ENCODE measurements at regions not wholly inside any gene's neighbourhood (a gene's known extent, or its start where the extent isn't known, plus 50 kb on each side); places are given as distances from the start of the nearest gene placed in this dataset.

DNA sequence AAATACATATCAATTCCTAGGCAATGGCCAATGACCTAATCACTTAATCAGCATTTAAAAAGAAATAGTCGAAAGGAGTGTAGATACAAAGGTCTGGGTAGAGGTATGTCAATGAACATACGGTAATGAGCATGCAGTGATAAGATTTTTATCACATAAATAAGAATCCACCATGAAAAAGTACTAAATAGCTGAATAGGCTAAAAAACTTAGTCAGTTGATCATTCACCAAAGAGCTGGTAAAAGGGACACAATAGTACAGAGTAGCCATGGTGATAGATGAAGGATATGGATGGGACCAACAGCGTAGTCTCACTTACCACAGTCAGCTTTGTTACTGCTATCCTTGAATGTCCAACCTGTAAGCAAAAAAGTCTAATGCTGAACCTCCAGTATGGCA lies 1018.6 kb upstream of the EYS start:
- intact Hi-C loops (cut with DNase I, micrococcal nuclease): no loop called here
- ChIA-PET CTCF (no interaction called here), POLR2A (no interaction called here)
- Histone ChIP-seq H3K36me3 (ENCODE audit: insufficient read depth, low read length) (no peaks in the 10 kb centered on the region), H3K27me3 (ENCODE audit: control insufficient read depth in 1 of 2, insufficient read depth in 2 of 2, low read length in 2 of 2) (no peaks in the 10 kb centered on the region), H3K4me1 (ENCODE audit: insufficient read depth, low read length) (no peaks in the 10 kb centered on the region), H3K27ac (ENCODE audit: low read depth in 1 of 2, low read length in 2 of 2) (no peak overlapping the region), H3K4me3 (ENCODE audit: low read length) (no peak overlapping the region), H3K9me3 (ENCODE audit: control insufficient read depth in 1 of 2, insufficient read depth in 1 of 2, low read length in 2 of 2) (peaks cover 0 to 8% of the 10 kb centered on the region in 2 experiments)
- Mint-ChIP-seq H3K27ac (no peak overlapping the region), H3K36me3 (ENCODE audit: low read depth) (no peaks in the 10 kb centered on the region), H3K27me3 (no peaks in the 10 kb centered on the region), H3K4me3 (no peak overlapping the region), H3K4me1 (ENCODE audit: low read depth) (no peaks in the 10 kb centered on the region), H3K9me3 (peaks cover 6% of the 10 kb centered on the region)
- DNase-seq: no peak
- no peak for ATAC-seq (ENCODE audit: poor library complexity)
- TF ChIP-seq CTCF (IDR thresholded peaks at IDR 0.05): no peak

GRCh38 chr6:66717801-66718200 lies 1010.8 kb upstream of the EYS start:
- H3K27me3 ChIP-seq (ENCODE audit: control insufficient read depth in 1 of 2, insufficient read depth in 2 of 2, low read length in 2 of 2): no peaks in the 10 kb centered on the region
- no peak overlapping the region for H3K4me3 Mint-ChIP-seq
- CTCF ChIA-PET: no interaction called here

DNA sequence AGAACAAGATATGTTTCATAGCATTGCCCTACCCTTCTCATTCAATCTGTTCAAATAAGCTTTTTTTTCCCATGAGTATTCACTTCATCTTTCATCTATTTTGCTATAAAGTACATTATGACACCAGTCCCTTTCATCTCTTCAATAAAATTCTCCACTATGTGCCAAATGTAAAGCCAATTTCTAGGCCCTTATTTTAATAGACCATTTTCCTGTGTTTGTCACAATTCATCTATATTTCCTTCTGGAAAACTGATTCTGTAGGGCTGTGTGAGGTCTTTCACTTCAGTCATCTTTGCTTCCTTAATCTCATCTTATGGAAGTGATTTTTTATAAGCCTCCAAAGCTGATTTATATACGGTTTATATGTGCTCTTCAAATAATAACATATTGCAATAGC lies 992.4 kb upstream of the EYS start:
- Histone ChIP-seq H3K9me3 (ENCODE audit: control insufficient read depth in 1 of 2, insufficient read depth in 1 of 2, low read length in 2 of 2) (peaks cover 0 to 3% of the 10 kb centered on the region in 2 experiments), H3K4me3 (ENCODE audit: low read length) (no peak overlapping the region), H3K27ac (ENCODE audit: low read depth in 1 of 2, low read length in 2 of 2) (no peak overlapping the region), H3K36me3 (ENCODE audit: insufficient read depth, low read length) (no peaks in the 10 kb centered on the region), H3K27me3 (ENCODE audit: control insufficient read depth in 1 of 2, insufficient read depth in 2 of 2, low read length in 2 of 2) (no peaks in the 10 kb centered on the region), H3K4me1 (ENCODE audit: insufficient read depth, low read length) (no peaks in the 10 kb centered on the region)
- no peak for DNase-seq
- POLR2A ChIA-PET: no interaction called here
- no peaks in the 10 kb centered on the region for H3K36me3 Mint-ChIP-seq (ENCODE audit: low read depth)
- CTCF ChIA-PET: no interaction called here
- intact Hi-C loops (cut with DNase I, micrococcal nuclease): no loop called here
- H3K27ac Mint-ChIP-seq: no peak overlapping the region
- TF ChIP-seq CTCF (IDR thresholded peaks at IDR 0.05): no peak
- no peaks in the 10 kb centered on the region for H3K4me1 Mint-ChIP-seq (ENCODE audit: low read depth)
- H3K4me3 Mint-ChIP-seq: no peak overlapping the region
- ATAC-seq (ENCODE audit: poor library complexity): no peak
- peaks cover 15% of the 10 kb centered on the region for H3K9me3 Mint-ChIP-seq
- no peaks in the 10 kb centered on the region for H3K27me3 Mint-ChIP-seq

More at GRCh38 chr6:66717801-66718200, 1010.8 kb upstream of the EYS start:
- intact Hi-C loops (cut with DNase I, micrococcal nuclease): no loop called here
- Mint-ChIP-seq H3K36me3 (ENCODE audit: low read depth) (no peaks in the 10 kb centered on the region), H3K27ac (no peak overlapping the region), H3K4me1 (ENCODE audit: low read depth) (no peaks in the 10 kb centered on the region), H3K27me3 (no peaks in the 10 kb centered on the region), H3K9me3 (peaks cover 13% of the 10 kb centered on the region)
- peaks cover 0 to 9% of the 10 kb centered on the region in 2 experiments for H3K9me3 ChIP-seq (ENCODE audit: control insufficient read depth in 1 of 2, insufficient read depth in 1 of 2, low read length in 2 of 2)
- no peak for DNase-seq
- no peaks in the 10 kb centered on the region for H3K36me3 ChIP-seq (ENCODE audit: insufficient read depth, low read length)
- H3K4me1 ChIP-seq (ENCODE audit: insufficient read depth, low read length): no peaks in the 10 kb centered on the region
- no peak overlapping the region for H3K27ac ChIP-seq (ENCODE audit: low read depth in 1 of 2, low read length in 2 of 2)
- TF ChIP-seq CTCF (IDR thresholded peaks at IDR 0.05): no peak
- ATAC-seq (ENCODE audit: poor library complexity): no peak
- POLR2A ChIA-PET: no interaction called here
- H3K4me3 ChIP-seq (ENCODE audit: low read length): no peak overlapping the region
